HG02885 (cell line): ENCODE measurements at regions not wholly inside any gene's neighbourhood (a gene's known extent, or its start where the extent isn't known, plus 50 kb on each side); places are given as distances from the start of the nearest gene placed in this dataset.

ENCODE experiments used
- ATAC-seq: cut with Tn5 transposase; IDR thresholded peaks from one replicate; pipeline ENCODE4 v1.9.1; 2021; ENCODE audit warnings: mild to moderate bottlenecking; ENCODE audit not compliant: unreplicated experiment, poor library complexity

- no peak for ATAC-seq
Observed at GRCh38 chr13:89950225-89950624, 1397.3 kb upstream of the MIR17HG start.

GRCh38 chr13:89951341-89951740 is 1396.1 kb upstream of the MIR17HG start:
- no peak for ATAC-seq

GRCh38 chr13:89953581-89953980 is 1393.9 kb upstream of the MIR17HG start:
- no peak for ATAC-seq

GRCh38 chr13:89955773-89956172 is 1391.7 kb upstream of the MIR17HG start:
- ATAC-seq, result no peak

GRCh38 chr13:89959074-89959473 is 1388.4 kb upstream of the MIR17HG start:
- no peak for ATAC-seq

- ATAC-seq, result no peak
Observed at GRCh38 chr13:89965252-89965651, 1382.2 kb upstream of the MIR17HG start.

GRCh38 chr13:89966524-89966923 is 1381.0 kb upstream of the MIR17HG start:
- ATAC-seq, result no peak

- ATAC-seq, result no peak
Observed at GRCh38 chr13:89967701-89968100, 1379.8 kb upstream of the MIR17HG start.

GRCh38 chr13:89968470-89968869 is 1379.0 kb upstream of the MIR17HG start:
- ATAC-seq, result no peak

- ATAC-seq, result no peak
Observed at GRCh38 chr13:89970353-89970709, 1377.2 kb upstream of the MIR17HG start.

GRCh38 chr13:89977203-89977602 is 1370.3 kb upstream of the MIR17HG start:
- no peak for ATAC-seq

GRCh38 chr13:89980896-89981295 is 1366.6 kb upstream of the MIR17HG start:
- ATAC-seq, result no peak

GRCh38 chr13:89982407-89983095 is 1364.9 kb upstream of the MIR17HG start:
- ATAC-seq, result no peak

GRCh38 chr13:89988206-89988605 is 1359.3 kb upstream of the MIR17HG start:
- no peak for ATAC-seq

GRCh38 chr13:90003566-90003965 is 1343.9 kb upstream of the MIR17HG start:
- no peak for ATAC-seq

GRCh38 chr13:90008707-90009149 is 1338.8 kb upstream of the MIR17HG start:
- ATAC-seq, result no peak

GRCh38 chr13:90014038-90014437 is 1333.4 kb upstream of the MIR17HG start:
- ATAC-seq, result no peak

- no peak for ATAC-seq
Observed at GRCh38 chr13:90015565-90016507, 1331.7 kb upstream of the MIR17HG start.

GRCh38 chr13:90016688-90017087 is 1330.8 kb upstream of the MIR17HG start:
- no peak for ATAC-seq

GRCh38 chr13:90020536-90021070 is 1326.9 kb upstream of the MIR17HG start:
- no peak for ATAC-seq

- ATAC-seq, result no peak
Observed at GRCh38 chr13:90027409-90027808, 1320.1 kb upstream of the MIR17HG start.
